ENCODE measurements at regions not wholly inside any gene's neighbourhood (a gene's known extent, or its start where the extent isn't known, plus 50 kb on each side); places are given as distances from the start of the nearest gene placed in this dataset.

GRCh38 chr1:5340560-5341130 lies 651.6 kb downstream of the NPHP4 start:
- no peak for DNase-seq (ENCODE audit: low spot score)

- DNase-seq (ENCODE audit: low spot score) = no peak
Measured at GRCh38 chr1:5338466-5338865, 653.8 kb downstream of the NPHP4 start.

DNA sequence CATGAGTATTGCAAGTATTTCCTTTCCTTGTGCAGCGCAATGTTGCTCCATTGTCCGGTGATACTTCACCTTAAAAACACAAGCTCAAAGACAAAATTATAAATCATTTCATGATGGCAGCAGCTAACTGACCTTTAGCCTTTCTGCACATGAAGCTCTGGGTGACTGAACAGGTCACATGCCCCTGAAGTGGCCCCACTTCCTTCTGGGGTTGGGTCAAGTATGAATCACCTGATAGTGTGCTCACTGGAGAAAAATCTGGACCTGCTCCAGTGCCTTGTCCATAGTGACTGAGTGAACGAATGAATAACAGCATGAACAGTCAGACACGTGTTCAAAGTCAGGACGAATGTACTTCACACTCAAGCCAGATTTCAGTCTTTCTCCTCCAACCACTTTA lies 658.9 kb downstream of the NPHP4 start:
- no peak for DNase-seq (ENCODE audit: low spot score)

DNA sequence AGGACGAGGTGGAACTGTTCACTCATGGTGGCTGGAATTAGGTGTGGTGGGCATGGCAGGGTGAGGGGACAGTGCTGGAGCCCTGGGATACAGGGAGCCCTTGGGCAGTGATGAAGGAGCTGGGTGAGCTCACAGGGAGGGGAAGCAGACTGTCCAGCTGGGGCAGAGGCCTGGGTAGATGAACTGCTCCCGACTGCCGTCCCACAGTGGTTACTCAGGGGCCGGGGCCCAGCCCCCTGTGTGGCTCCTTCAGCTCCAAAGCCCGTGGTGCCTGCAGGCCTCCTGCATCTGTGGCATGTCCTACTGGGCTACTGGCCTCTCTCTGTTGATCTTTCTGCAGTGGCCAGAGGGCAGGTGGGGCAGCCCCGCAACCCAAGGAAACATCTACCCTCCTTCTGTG lies 661.1 kb downstream of the NPHP4 start:
- no peak for DNase-seq (ENCODE audit: low spot score)

DNA sequence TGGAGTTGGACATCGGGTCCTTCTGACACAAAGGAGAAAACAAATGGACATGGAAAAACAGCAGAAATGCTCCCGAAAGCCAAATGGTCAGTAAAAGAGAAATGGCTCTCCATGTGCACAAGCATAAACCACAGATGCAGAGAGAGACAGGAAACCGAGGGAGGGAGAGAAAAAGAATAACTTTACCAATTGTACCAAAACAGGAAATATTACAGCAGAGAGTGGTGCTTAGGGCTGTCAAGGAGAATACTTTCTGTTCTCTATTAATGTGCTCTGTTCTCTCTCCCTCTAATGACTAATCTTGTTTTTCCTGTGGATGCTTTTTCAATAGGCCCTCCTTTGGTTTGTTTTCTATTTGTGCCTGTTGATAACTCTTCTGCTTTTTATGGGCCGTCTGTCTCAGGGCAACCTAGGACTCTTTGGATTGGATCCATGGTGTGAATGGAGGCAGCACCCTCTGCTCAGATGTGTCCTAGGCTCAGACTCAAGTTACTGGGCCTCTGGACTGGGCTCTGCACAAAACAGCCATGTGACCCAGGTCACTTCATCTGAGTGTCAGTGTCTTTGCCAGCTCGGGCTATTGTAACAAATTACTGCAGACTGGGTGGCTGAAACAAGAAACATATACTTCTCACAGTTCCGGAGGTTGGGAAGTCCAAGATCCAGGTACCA lies 663.0 kb downstream of the NPHP4 start:
- DNase-seq (ENCODE audit: low spot score) = no peak

- DNase-seq (ENCODE audit: low spot score) = no peak
Measured at GRCh38 chr1:5324883-5325282, 667.3 kb downstream of the NPHP4 start.

DNA sequence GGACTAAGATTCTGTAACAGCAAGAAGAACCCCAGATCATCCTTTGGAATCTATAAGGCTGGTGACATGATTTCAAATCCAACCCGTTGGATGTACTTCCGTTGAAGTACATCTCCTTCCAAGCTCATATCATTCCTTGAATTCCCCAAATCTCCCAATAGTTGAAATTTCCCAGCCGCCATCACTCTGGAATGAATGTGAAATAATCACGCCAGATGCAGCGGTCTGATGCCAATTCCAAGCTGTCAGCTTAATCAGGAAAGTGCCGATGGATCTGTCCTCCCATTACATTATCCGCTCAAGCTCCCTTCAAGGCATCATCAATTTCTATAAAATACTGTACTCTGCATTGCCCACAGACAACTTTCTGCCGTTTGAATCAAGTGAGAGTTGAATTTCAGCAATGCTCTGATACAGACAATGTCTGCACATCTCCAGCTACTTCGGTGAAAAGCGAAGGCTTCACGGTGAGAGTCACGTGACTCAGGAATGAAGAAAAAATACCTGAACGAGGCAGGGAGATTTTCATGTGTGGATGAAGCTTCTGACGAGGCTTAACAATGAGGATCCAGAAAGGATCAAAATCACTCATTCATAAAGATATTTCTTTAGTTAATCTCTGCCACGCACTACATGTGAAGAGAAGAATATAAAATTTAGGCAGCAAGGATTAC lies 663.9 kb downstream of the AJAP1 start:
- DNase-seq (ENCODE audit: low spot score) = no peak

DNA sequence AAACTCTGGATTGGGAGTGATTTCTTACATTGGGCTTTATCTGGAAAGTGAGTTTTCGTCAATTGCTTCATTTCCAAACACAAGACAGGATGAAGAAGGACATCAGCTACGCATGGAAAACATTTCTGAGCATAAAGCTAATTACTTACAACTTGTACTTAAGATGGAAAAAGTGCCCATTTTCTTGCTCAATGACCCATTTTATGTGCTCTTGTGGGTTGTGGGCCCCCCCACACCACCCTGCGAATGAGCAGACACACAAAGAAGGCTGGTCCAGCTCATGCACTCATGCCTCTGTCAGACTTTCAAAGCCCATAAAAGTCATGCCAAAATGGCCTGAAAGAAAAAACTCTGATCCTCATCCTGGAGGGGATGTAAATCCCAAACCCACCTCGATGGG lies 663.0 kb downstream of the AJAP1 start:
- DNase-seq (ENCODE audit: low spot score) = no peak

GRCh38 chr1:5312862-5313261 lies 658.5 kb downstream of the AJAP1 start:
- no peak for DNase-seq (ENCODE audit: low spot score)

GRCh38 chr1:5312293-5312674 lies 657.9 kb downstream of the AJAP1 start:
- DNase-seq (ENCODE audit: low spot score) = no peak

- no peak for DNase-seq (ENCODE audit: low spot score)
Measured at GRCh38 chr1:5311634-5312292, 657.4 kb downstream of the AJAP1 start.

GRCh38 chr1:5311147-5311546 lies 656.7 kb downstream of the AJAP1 start:
- DNase-seq (ENCODE audit: low spot score) = no peak

DNA sequence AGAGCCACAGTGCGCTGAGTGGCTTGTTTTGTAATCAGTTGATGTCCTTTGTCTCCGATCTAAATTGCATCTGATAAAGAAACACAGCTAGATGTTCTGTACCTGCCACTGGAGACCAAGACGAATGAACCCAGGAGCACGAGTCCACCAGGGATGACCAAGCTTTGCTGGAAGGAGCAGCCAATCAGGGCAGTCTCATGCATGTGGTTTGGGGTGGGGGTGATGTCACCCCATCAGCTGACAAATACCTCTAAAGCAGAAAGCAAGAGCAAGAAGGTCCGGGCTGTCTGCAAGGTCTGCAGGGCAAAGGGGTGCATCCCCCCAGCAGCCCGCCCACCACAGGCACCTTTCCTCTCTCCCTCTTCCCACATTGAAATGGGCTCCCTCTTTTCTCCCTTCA lies 653.8 kb downstream of the AJAP1 start:
- no peak for DNase-seq (ENCODE audit: low spot score)

DNA sequence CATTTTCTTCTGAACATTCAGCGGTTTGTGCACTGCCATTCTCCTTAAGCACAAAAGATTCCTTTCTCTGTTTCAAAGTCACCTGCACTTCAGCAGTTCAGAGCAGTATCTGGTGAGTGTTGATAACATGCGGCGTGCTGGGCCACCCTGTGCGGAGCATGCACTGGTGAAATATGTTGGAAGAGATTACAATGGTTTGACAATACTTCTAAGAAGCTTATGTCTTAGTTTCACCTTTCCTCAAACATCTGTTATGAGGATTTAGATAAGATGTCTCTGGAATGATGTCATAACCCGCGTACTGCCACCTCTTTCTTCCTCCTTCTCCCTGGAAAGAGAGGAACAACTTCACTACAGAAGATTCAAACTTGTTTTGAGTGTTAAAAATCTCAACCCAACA lies 650.3 kb downstream of the AJAP1 start:
- no peak for DNase-seq (ENCODE audit: low spot score)

DNA sequence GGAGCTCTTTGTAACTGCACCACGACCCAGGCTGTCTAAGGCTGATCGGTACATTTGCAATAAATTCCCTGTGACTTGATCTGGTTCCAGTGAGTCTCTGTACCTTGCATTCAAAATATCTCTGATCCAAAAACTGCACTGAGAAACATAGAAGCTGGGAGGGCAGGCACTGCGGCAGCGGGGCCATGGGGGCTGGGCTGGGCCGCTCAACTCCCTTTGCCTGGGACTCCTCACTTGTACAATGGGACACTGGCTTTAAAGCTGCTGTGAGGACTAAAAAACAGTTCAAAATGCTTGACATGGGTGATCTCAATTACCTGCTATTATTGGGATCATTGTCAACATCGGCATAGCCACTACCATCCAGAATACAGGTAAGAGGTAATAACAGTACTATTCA lies 644.0 kb downstream of the AJAP1 start:
- DNase-seq (ENCODE audit: low spot score) = no peak

- DNase-seq (ENCODE audit: low spot score) = no peak
Measured at GRCh38 chr1:5297886-5298239, 643.5 kb downstream of the AJAP1 start.

GRCh38 chr1:5297180-5297885 lies 642.9 kb downstream of the AJAP1 start:
- peak; percentile 80 for DNase-seq (ENCODE audit: low spot score)

DNA sequence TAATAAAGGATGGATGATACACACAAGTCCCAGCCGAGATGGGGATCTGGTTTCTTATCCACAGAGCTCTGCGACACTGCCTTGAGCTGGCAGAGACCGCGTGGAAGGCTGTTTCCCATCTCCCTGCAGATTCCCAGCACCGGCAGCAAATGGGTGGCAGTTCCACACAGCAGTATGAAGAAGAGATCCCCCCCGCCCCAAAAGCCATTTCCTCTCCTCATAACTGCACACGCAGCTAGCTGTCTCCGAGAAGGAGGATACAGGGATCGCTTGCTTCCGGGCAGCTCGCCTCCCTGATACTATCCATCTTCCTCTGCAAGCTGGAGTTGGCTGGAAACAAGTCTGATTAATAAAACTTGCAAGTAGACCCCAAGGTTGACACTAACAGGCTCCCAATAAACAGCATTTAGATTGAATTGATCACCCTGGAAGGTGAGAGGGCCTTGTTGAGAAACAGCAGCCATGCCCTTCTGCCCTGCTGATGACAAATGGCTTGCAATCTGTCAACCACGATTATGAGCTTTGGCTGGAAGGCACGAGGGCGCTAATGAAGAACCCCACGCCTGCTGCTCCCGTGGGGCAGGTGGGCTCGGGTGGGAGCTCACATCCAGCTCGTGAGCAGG lies 642.3 kb downstream of the AJAP1 start:
- no peak for DNase-seq (ENCODE audit: low spot score)

GRCh38 chr1:5296095-5296494 lies 641.7 kb downstream of the AJAP1 start:
- DNase-seq (ENCODE audit: low spot score) = no peak

GRCh38 chr1:5291889-5292288 lies 637.5 kb downstream of the AJAP1 start:
- no peak for DNase-seq (ENCODE audit: low spot score)

DNA sequence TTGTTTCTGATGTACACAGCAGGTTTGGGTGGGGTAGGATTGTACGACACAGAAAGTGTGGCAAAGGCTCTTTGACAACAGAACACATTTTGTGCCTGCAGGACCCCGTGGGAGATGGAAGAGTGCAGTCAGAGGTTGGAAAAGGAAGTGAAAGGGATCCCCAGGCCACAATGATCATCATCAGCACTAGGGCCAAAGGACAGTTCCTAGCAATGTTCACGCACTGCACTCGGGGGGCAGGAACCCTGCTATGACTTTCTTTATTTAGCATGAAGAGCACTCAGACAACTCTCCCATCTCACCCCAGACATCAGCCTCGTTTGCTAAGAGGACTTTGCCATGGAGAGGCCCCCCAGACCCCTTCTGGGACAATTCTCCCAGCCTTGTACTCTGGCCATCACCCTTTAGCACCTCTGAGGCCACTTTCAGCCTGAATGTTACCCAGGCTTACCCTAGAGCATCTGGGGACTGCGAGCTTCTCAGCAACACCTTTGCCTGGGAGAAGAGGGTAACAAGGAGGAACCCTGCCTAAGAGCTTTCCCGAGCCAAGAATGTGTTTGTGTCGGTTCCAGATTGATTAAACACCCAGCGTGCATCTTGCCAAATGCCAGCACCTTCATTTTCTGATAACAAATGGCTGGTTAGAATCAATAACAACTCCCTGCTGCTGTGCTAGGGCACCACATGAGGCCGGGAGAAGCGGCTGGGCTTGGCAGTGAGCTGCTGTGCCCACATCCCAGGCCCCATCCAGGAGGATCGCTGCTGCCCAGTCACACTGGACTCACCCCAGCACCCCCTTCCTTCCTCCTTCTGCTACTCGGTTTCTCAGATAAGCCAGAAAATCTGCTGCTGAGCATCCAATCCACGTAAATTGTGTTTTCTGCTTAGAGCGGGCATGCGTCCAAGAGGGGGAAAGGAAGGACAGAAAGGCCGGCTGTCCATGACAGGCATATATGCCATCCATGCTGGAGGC lies 633.1 kb downstream of the AJAP1 start:
- DNase-seq (ENCODE audit: low spot score) = no peak

Data from H4 (cell line).